ENCODE measurements at regions not wholly inside any gene's neighbourhood (a gene's known extent, or its start where the extent isn't known, plus 50 kb on each side); places are given as distances from the start of the nearest gene placed in this dataset.

DNA sequence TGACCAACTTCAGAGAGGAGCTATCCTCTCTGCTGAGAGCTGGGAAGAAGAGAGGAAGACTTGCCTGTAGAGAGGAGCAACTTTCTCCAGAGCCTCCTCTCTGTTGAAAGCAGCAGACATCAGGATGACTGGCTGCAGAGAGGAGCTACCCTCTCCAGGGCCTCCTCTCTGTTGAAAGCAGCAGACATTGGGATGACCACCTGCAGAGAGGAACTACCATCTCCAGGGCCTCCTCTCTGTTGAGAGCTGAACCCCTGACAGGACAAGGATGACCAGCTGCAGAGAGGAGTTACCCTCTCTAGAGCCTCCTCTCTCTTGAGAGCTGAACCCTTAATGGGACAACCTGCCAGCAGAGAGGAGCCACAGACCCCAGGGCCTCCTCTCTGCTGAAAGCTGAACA is 83.0 kb upstream of the GJB5 start:
- TF ChIP-seq ARNT (IDR thresholded peaks at IDR 0.05) = no peak
- no peak for TF ChIP-seq BHLHE40 (IDR thresholded peaks at IDR 0.05; ENCODE audit: borderline replicate concordance)
- TF ChIP-seq ELF4 (IDR thresholded peaks at IDR 0.05) = no peak
- TF ChIP-seq LEF1 (IDR thresholded peaks at IDR 0.05; ENCODE audit: borderline replicate concordance) = no peak
- TF ChIP-seq FOXK2 (IDR thresholded peaks at IDR 0.05) = no peak
- no peak for TF ChIP-seq NFRKB (IDR thresholded peaks at IDR 0.05)
- TF ChIP-seq, protein P1, sequence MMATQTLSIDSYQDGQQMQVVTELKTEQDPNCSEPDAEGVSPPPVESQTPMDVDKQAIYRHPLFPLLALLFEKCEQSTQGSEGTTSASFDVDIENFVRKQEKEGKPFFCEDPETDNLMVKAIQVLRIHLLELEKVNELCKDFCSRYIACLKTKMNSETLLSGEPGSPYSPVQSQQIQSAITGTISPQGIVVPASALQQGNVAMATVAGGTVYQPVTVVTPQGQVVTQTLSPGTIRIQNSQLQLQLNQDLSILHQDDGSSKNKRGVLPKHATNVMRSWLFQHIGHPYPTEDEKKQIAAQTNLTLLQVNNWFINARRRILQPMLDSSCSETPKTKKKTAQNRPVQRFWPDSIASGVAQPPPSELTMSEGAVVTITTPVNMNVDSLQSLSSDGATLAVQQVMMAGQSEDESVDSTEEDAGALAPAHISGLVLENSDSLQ (IDR thresholded peaks at IDR 0.05) = no peak
- TF ChIP-seq L3MBTL2 (conservative IDR thresholded peaks at IDR 0.05) = no peak
- no peak for TF ChIP-seq HDGF (IDR thresholded peaks at IDR 0.05; ENCODE audit: borderline replicate concordance)
- TF ChIP-seq SP1 (IDR thresholded peaks at IDR 0.05) = no peak
- no peak for TF ChIP-seq SUZ12 (IDR thresholded peaks at IDR 0.05)
- no peak for TF ChIP-seq TARDBP (IDR thresholded peaks at IDR 0.05)
- TF ChIP-seq ZNF384 (IDR thresholded peaks at IDR 0.05) = no peak
- TF ChIP-seq FOXM1 (IDR thresholded peaks at IDR 0.05; ENCODE audit: borderline replicate concordance) = no peak
